ENCODE measurements at regions not wholly inside any gene's neighbourhood (a gene's known extent, or its start where the extent isn't known, plus 50 kb on each side); places are given as distances from the start of the nearest gene placed in this dataset.

GRCh38 chr10:131760416-131761166 is 140.2 kb upstream of the PPP2R2D start:
- DNase-seq, result no peak

- DNase-seq, result no peak
Measured at GRCh38 chr10:131762789-131763696, 137.8 kb upstream of the PPP2R2D start.

DNA sequence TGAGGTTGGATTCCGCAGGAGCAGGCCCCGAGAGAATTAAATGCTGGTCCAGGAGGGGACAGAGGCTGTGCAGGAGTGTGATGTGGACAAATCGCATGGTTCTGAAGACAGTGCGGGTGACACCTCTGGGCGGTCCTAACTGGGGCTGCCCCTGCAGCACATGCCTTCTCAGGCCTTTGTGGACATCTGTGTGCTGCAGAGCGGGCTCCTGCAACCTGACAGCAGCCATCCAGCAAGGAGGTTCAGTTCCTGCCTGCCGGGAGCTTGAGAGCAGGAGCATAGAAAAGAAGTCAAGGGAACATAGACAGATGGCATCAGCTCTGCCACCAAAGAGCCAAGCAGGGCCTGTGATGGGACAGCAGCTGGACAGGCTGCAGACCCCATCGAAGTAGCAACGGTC is 135.9 kb upstream of the PPP2R2D start:
- no peak for DNase-seq

DNA sequence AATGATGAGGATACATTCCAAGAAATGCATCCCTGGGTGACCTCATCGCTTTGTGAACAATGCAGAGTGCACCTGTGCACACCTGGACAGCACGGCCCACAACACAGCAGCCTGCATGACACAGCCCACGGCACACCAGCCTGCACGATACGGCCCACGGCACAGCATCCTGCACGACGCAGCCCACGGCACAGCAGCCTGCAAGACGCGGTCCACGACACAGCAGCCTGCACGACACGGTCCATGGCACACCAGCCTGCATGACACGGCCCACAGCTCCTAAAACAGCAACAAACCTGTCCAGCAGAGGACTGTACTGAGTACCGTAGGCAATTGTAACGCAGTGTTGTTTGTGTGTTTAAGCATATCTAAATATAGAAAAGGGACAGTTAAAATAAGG is 134.7 kb upstream of the PPP2R2D start:
- no peak for DNase-seq

- DNase-seq, result no peak
Measured at GRCh38 chr10:131767716-131768115, 133.1 kb upstream of the PPP2R2D start.

GRCh38 chr10:131769571-131770410 is 131.0 kb upstream of the PPP2R2D start:
- DNase-seq, result no peak

- no peak for DNase-seq
Measured at GRCh38 chr10:131770946-131771633, 129.7 kb upstream of the PPP2R2D start.

GRCh38 chr10:131771634-131772358 is 129.0 kb upstream of the PPP2R2D start:
- no peak for DNase-seq

DNA sequence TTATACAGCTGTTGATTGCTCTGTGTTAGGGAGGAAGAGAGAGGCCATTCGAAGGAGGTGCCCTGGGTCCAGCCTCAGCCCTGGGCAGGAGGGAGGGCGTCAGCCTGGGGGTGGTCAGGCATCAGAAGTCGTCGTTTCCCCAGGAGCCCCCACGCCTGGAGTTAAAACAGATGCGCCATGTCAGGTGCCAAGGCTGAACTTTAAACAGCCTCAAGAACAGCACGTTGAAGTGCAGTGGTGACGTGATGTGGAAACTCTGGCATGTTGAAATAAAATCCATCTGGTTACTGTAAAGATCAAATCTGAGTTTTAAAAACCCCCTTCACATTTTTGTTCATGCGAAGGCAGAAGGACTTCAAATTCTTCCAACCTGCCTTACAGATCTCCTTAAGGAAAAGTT is 128.4 kb upstream of the PPP2R2D start:
- DNase-seq, result no peak

GRCh38 chr10:131773370-131774343 is 127.2 kb upstream of the PPP2R2D start:
- DNase-seq, result no peak

- no peak for DNase-seq
Measured at GRCh38 chr10:131774681-131775085, 126.1 kb upstream of the PPP2R2D start.

GRCh38 chr10:131775433-131775832 is 125.4 kb upstream of the PPP2R2D start:
- DNase-seq, result no peak

- DNase-seq, result no peak
Measured at GRCh38 chr10:131775833-131776232, 125.0 kb upstream of the PPP2R2D start.

GRCh38 chr10:131776496-131776895 is 124.3 kb upstream of the PPP2R2D start:
- DNase-seq, result no peak

DNA sequence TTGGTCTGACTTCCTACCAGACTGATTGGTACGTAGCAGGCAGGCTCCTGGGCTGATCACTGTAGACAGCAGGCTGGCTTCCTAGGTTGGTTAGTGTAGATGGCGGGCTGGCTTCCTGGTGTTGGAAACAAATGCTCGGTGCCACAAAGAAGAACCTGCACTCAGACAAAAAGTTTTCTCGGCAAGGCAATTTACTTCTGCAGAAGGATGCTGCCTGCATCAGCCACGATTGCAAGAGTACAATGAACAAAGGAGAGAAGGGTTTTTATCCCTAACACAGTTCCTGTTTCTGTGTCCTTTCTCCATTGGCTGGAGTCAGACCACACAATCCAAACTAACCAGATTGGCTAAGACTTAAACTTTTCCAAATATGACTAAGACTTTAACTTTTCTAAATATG is 123.6 kb upstream of the PPP2R2D start:
- DNase-seq, result no peak

GRCh38 chr10:131777921-131778320 is 122.9 kb upstream of the PPP2R2D start:
- DNase-seq, result no peak

DNA sequence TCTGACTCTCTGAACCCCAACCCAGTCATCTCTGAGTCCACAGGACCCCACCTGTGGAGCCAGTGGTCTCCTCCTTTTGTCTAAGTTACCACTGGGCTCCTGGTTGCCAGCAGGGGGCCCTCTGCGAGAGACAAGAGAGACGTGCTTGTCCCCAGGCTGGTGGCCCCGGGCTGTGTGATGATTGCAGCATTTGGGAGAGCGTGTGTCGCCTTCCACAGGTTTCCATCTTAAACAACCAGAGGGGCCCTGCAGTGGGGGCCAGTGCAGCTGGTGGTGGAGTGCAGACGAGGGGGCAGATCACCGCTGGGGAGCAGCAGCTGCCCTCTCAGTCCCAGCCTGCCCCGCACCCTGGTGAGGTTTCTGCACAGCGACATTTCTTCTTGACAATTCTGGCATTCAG is 122.4 kb upstream of the PPP2R2D start:
- DNase-seq, result no peak

DNA sequence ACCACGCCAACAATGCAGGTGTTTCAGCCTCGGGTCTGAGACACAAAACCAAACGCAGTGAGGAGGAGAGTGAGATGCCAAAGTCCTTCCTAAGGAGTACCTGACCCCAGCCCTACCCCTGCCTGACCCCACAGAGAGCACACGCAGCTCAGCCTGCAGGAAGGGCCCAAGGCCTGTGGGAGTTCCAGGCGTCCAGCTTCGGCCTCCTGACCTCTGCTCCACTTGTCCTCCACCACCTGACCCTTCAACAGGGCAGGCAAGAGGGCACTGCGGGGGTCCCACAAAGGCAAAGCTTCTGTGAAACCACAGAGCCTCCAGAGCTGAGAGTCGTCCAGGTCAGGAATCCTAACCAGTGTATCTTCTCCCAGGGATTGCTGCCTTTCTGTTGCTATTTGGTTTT is 122.0 kb upstream of the PPP2R2D start:
- no peak for DNase-seq

DNA sequence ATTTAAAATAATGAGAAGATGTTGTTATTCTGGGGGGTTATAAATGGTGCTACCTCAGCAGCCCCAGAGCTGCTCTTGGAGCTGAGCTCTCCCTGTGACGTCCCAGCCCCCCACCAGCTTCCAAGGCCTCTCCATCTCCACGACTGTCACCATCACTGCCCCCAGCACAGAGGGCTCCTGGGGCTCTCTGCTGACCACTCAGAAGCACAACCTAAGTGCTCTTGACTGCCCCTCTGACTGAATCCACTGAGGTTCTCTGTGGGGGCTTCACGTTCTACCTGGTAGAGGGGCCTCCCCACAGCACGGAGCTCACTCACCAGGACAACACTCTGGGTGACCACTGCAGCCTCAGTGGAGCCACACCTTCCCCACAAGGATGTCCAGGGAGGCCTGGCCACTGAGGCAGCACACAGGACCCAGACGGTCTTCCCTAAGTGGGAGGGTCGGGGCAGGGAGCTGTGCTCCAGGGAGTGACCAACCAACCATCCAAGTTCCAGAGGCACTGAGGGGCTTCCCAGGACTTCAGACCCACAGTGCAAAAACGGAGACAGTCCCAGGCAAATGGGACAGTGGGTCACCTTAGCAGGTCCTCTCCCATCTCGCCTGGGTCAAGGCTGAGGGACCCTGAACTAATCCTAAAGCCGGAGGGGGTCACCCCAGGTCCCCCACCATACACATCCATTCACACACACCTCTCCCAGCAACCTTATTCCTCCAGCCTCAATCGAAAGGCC is 121.0 kb upstream of the PPP2R2D start:
- no peak for DNase-seq

DNA sequence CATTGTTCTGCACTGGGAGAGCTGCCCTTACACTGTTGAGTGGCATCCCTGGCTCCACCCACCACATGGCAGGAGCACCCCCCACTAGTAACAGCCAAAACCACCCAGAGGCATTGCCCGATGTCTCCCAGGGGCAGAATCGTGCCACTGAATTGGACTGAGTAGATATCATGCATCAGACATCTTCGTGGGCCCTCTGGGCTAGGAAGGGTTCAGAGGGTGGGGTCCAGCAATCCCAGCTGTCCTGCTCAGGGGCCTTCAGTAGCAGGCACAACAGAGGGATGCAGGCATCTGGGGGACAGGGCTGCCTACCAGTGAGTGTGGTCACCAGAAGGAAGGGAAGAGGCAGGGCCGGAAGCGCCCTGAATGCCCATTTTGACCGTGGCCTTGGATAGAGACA is 119.7 kb upstream of the PPP2R2D start:
- DNase-seq, result no peak
